Heart right ventricle (tissue), 16 donors: ENCODE measurements at regions not wholly inside any gene's neighbourhood (a gene's known extent, or its start where the extent isn't known, plus 50 kb on each side); places are given as distances from the start of the nearest gene placed in this dataset.
A peak's percentile ranks its signal among the peaks of the same experiment; 100 is the strongest.

Experiments used
- ATAC-seq, 8 donors: fragments of 200-7000 bp; cut with Tn5 transposase; one replicate each; pipeline ENCODE4 v1.9.1; 2020; ENCODE audit warnings: mild to moderate bottlenecking in 8 of 8, moderate library complexity in 8 of 8, moderate number of reproducible peaks in 1 of 8
- DNase-seq, 2 donors: peaks; one replicate each; pipeline ENCODE4 v3.0.0-alpha.2; 2020
- H3K27ac ChIP-seq, 10 donors: fragments of 200-600 bp; sonication (generic) in 2 of 10; one replicate each; pipeline versions ENCODE4 v1.5.0 to v1.8.0; 2020 to 2022; ENCODE audit warnings: mild to moderate bottlenecking in 3 of 10
- H3K27me3 ChIP-seq, 7 donors: fragments of 200-600 bp; one replicate each; pipeline ENCODE4 v1.8.0; 2021 to 2022; ENCODE audit warnings: mild to moderate bottlenecking in 2 of 7
- H3K36me3 ChIP-seq, 9 donors: fragments of 200-600 bp; sonication (generic) in 1 of 9; one replicate each; pipeline versions ENCODE4 v1.5.0 to v1.8.0; 2020 to 2022; ENCODE audit warnings: mild to moderate bottlenecking in 2 of 9
- H3K4me1 ChIP-seq, 9 donors: fragments of 200-600 bp; sonication (generic) in 1 of 9; one replicate each; pipeline versions ENCODE4 v1.5.0 to v1.8.0; 2020 to 2022; ENCODE audit warnings: mild to moderate bottlenecking in 4 of 9
- H3K4me3 ChIP-seq, 10 donors: fragments of 200-600 bp; sonication (generic) in 2 of 10; one replicate each; pipeline versions ENCODE4 v1.5.0 to v1.8.0; 2020 to 2022; ENCODE audit warnings: mild to moderate bottlenecking in 7 of 10, moderate library complexity in 2 of 10
- H3K9me3 ChIP-seq, 11 donors: fragments of 200-600 bp in 10 of 11; sonication (generic) in 2 of 11; one replicate each; pipeline versions ENCODE4 v1.5.0 to v1.8.0; 2013 to 2022; ENCODE audit warnings: mild to moderate bottlenecking in 2 of 11, control low read depth in 1 of 11, moderate library complexity in 1 of 11
- WGBS, 2 donors: extraction: QIAGEN DNeasy Blood & Tissue Kit; methylation state at CpG; one replicate each; pipeline ENCODE4 v1.1.7; 2013; ENCODE audit warnings: inconsistent platforms in 1 of 2; 5-methylcytosine and 5-hydroxymethylcytosine counted together
- intact Hi-C, 10 donors: fragments of 100-400 bp; cut with DNase I; formaldehyde crosslinking; loops; one replicate each; pipeline versions ENCODE4 v1.11.1 to v1.14.2; 2022
- TF ChIP-seq, protein P1 (sequence below), 9 donors: fragments of 200-600 bp; sonication (generic) in 2 of 9; IDR thresholded peaks; one replicate each; pipeline versions ENCODE4 v1.5.0 to v1.8.0; 2021 to 2022; ENCODE audit warnings: antibody characterized with exemption in 9 of 9, mild to moderate bottlenecking in 5 of 9, moderate library complexity in 1 of 9
- donor health status: Arrhythmogenic right ventricular cardiomyopathy.
- donor health status: ischemic (EF 13 %, LVEDD 7.1; RV severe dilation, severe dysfunction).
- donor health status: healthy with polysubstance abuse.
- donor health status: DM: no; HTN: yes; CAD: no.
- donor health status: DM: no; HTN: no; CAD: no.
- donor health status: ischemic (EF 25% LVEDD 6.9; RV normal size, moderate dysfunction).
- donor health status: ischemic (EF 25% LVEDD 5.7; RV mildly dilated, moderate dysfunction).
- donor health status: healthy.
- donor health status: DM: yes; HTN: yes; CAD: no.
- donor health status: Ischemic cardiomyopathy.
- donor health status: ischemic (EF 35%, LVEDD 5.7; RV mildly dilated, moderate dysfunction).
- donor health status: nonischemic (EF 11% LVEDD 7.7; RV severe dilation, severe dysfunction).
- donor health status: DM: yes; HTN: yes; CAD: no.
- donor health status: PGD.
- donor health status: ischemic (EF 29% LVEDD 5.4; RV normal size, mild dysfunction).
- donor health status: nonischemic (EF 23%, LVEDD 6.1; RV moderate dilation, normal function).

DNA sequence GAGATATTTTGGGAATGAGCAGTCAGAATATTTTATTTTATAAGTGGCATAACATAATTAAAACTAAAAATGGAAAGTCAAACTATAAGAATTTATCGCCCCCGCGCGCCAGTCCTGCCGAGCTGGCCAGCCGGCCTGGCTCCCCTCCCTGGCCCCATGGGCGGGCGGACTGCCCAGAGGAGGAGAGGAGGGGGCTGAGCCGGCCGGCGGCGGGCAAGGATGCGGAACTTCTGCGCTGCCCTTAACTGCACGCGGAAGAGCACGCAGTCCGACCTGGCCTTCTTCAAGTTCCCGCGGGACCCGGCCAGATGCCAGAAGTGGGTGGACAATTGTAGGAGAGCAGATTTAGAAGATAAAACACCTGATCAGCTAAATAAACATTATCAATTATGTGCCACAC is 96.8 kb downstream of the DKK1 start:
- DNase-seq (peak in 1 of 2 donors; percentile 11), ATAC-seq (no peak)
- TF ChIP-seq, protein P1, sequence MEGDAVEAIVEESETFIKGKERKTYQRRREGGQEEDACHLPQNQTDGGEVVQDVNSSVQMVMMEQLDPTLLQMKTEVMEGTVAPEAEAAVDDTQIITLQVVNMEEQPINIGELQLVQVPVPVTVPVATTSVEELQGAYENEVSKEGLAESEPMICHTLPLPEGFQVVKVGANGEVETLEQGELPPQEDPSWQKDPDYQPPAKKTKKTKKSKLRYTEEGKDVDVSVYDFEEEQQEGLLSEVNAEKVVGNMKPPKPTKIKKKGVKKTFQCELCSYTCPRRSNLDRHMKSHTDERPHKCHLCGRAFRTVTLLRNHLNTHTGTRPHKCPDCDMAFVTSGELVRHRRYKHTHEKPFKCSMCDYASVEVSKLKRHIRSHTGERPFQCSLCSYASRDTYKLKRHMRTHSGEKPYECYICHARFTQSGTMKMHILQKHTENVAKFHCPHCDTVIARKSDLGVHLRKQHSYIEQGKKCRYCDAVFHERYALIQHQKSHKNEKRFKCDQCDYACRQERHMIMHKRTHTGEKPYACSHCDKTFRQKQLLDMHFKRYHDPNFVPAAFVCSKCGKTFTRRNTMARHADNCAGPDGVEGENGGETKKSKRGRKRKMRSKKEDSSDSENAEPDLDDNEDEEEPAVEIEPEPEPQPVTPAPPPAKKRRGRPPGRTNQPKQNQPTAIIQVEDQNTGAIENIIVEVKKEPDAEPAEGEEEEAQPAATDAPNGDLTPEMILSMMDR (IDR thresholded peaks at IDR 0.05) = no peak
- H3K27me3 ChIP-seq = no peaks in the 10 kb centered on the region
- no peak overlapping the region for H3K4me3 ChIP-seq
- intact Hi-C loops = no loop called here
- no peaks in the 10 kb centered on the region for H3K36me3 ChIP-seq
- no peaks in the 10 kb centered on the region for H3K9me3 ChIP-seq
- H3K4me1 ChIP-seq = no peaks in the 10 kb centered on the region
- 80 to 90% methylated on average over 19 to 21 of the region's 21 CpGs for WGBS, 2 donors
- H3K27ac ChIP-seq = no peak overlapping the region

DNA sequence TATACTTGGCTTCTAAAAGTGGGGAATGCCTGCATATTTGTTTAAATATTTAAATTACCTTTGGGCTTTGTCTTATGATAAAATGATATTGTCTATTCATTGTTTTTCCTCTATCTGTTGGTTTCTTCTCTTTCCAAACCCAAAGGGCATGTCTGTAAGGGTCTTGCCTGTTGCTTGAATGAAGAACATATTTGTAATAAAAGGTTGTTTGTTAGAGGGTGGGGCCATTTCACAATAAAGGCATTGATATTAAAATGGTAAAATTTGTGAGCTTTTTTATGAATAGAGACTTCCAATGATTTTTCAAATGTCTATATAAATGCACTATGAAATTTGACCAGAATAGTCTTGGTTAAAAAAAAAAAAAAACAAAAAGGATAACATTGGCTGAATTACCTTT is 105.2 kb downstream of the DKK1 start:
- no peak for ATAC-seq
- Histone ChIP-seq H3K27ac (no peak overlapping the region), H3K4me1 (no peaks in the 10 kb centered on the region), H3K27me3 (no peaks in the 10 kb centered on the region), H3K4me3 (no peak overlapping the region), H3K36me3 (no peaks in the 10 kb centered on the region), H3K9me3 (no peaks in the 10 kb centered on the region)
- TF ChIP-seq, protein P1 (IDR thresholded peaks at IDR 0.05) = no peak
- intact Hi-C loops = no loop called here
- no peak for DNase-seq

DNA sequence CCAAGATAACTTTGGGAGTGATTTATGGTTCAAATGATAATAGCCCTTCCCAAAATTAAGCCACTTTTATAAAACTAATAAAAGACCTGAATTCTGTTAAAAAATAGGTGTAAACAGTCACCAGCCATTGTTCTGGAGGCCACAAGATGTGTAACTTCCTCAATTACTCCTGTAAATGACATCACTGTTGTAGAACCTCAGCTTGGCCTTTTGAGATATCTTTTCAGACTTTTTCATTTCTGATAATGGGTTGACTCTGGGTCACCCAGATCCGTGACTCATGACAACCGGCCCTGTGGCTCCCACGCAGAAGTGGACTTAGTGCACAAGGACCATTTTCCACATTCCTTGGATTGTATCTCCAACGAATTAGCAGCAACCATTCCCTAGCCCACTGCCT is 106.6 kb downstream of the DKK1 start:
- Histone ChIP-seq H3K4me1 (no peaks in the 10 kb centered on the region), H3K27me3 (no peaks in the 10 kb centered on the region), H3K9me3 (no peaks in the 10 kb centered on the region), H3K36me3 (no peaks in the 10 kb centered on the region), H3K27ac (no peak overlapping the region), H3K4me3 (no peak overlapping the region)
- TF ChIP-seq, protein P1 (IDR thresholded peaks at IDR 0.05) = no peak
- ATAC-seq (no peak), DNase-seq (no peak)
- intact Hi-C loops = no loop called here
- 52 to 55% methylated on average over 4 of the region's 4 CpGs for WGBS, 2 donors

DNA sequence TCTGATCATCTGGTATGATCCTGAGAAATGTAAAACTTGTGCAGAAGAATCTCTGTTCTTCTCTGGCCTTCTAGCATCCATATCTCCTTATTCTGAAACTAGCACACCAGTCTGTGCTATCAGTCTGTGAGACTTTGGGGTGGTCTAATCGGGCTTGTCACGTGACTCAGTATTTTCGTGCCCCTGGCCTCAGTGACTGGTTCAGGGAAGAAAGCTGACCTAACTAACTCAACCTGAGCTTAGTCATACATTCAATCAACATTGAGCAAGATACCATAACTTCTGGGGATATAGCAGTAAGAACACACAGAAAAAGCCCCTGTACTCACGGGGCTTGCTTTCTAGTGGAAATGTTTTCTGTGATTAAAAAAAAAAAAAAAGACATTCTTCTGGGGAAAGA is 109.3 kb downstream of the DKK1 start:
- H3K27ac ChIP-seq = no peak overlapping the region
- H3K4me1 ChIP-seq = no peaks in the 10 kb centered on the region
- 73 to 81% methylated on average over 4 of the region's 4 CpGs for WGBS, 2 donors
- TF ChIP-seq, protein P1 (IDR thresholded peaks at IDR 0.05) = no peak
- H3K36me3 ChIP-seq = no peaks in the 10 kb centered on the region
- H3K4me3 ChIP-seq = no peak overlapping the region
- no peak for DNase-seq
- H3K27me3 ChIP-seq = no peaks in the 10 kb centered on the region
- intact Hi-C loops = no loop called here
- no peaks in the 10 kb centered on the region for H3K9me3 ChIP-seq
- no peak for ATAC-seq

DNA sequence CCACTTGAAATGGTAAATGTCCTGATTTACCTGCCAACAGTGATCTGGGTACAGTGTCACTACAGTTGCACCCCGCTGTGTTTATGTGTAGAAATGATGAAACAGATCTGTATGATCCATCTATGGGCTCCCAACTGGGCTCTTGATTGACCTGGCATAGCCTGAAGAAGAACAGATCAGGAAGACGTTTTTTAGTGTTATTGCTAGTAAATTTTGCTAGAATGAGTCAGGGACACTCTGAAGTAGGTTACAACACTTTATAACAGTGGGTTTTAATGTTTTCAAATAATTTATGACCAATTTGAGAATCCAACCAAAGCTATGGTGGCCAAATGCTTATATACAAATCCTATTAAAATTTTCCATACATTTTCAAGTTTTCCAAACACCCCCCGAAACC is 110.3 kb downstream of the DKK1 start:
- H3K27ac ChIP-seq = no peak overlapping the region
- ATAC-seq = no peak
- no peaks in the 10 kb centered on the region for H3K36me3 ChIP-seq
- no peaks in the 10 kb centered on the region for H3K27me3 ChIP-seq
- TF ChIP-seq, protein P1 (IDR thresholded peaks at IDR 0.05) = no peak
- H3K9me3 ChIP-seq = no peaks in the 10 kb centered on the region
- WGBS, 2 donors = 76 to 77% methylated on average over 3 of the region's 3 CpGs
- intact Hi-C loops = no loop called here
- H3K4me1 ChIP-seq = no peaks in the 10 kb centered on the region
- no peak for DNase-seq
- H3K4me3 ChIP-seq = no peak overlapping the region
